ENCODE measurements at regions not wholly inside any gene's neighbourhood (a gene's known extent, or its start where the extent isn't known, plus 50 kb on each side); places are given as distances from the start of the nearest gene placed in this dataset.
"Not testable (repeated sequence)": the region's sequence is repeated elsewhere in the genome, so short reads cannot be mapped to it uniquely, and the experiment has no call there.

DNA sequence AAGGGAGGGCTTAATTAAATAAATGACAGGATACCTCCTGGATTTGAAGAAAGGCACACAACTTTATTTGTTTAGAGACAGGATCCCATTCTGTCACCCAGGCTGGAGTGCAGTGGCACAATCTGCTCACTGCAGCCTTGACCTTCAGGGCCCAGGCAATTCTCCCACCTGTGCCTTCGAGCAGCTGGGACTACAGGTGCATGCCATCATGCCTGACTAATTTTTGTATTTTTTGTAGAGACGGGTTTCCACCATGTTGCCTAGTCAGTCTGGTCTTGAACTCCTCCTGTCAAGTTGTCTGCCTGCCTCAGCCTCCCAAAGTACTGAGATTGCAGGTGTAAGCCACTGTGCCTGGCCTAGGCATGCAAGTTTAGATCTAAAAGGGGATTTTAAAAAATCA, 272.7 kb upstream of the MBL2 start:
- no peak overlapping the region for H3K4me3 Mint-ChIP-seq
- H3K36me3 Mint-ChIP-seq (ENCODE audit: low read depth): no peaks in the 10 kb centered on the region

GRCh38 chr10:53035823-53036222, 263.2 kb upstream of the MBL2 start:
- H3K27ac Mint-ChIP-seq; H3K9me3 ChIP-seq (ENCODE audit: control insufficient read depth, low read length); H3K9me3 Mint-ChIP-seq; H3K4me1 Mint-ChIP-seq; H3K36me3 Mint-ChIP-seq (ENCODE audit: low read depth); H3K27ac ChIP-seq (ENCODE audit: low read depth, low read length); H3K27me3 ChIP-seq (ENCODE audit: control insufficient read depth, insufficient read depth, low read length, poor library complexity, severe bottlenecking); H3K4me1 ChIP-seq (ENCODE audit: control insufficient read depth, insufficient read depth, low read length); H3K4me3 Mint-ChIP-seq; H3K9ac ChIP-seq (ENCODE audit: extremely low read depth, low read length, poor library complexity, severe bottlenecking); H3K4me3 ChIP-seq (ENCODE audit: low read length); H3K27me3 Mint-ChIP-seq (ENCODE audit: insufficient read depth); DNase-seq; H3K36me3 ChIP-seq (ENCODE audit: control insufficient read depth, insufficient read depth, low read length): not testable (repeated sequence)
- WGBS, 2 experiments (ENCODE audit: insufficient coverage in 1 of 2, insufficient read length in 1 of 2): 67 to 75% methylated on average over 1 to 5 of the region's 5 CpGs

More for the DNA sequence above, 272.7 kb upstream of the MBL2 start:
- Mint-ChIP-seq H3K27ac (no peak overlapping the region), H3K4me1 (peaks cover 4% of the 10 kb centered on the region), H3K27me3 (ENCODE audit: insufficient read depth) (no peaks in the 10 kb centered on the region), H3K9me3 (no peaks in the 10 kb centered on the region)
- Histone ChIP-seq H3K4me3 (ENCODE audit: low read length) (no peak overlapping the region), H3K4me1 (ENCODE audit: control insufficient read depth, insufficient read depth, low read length) (no peaks in the 10 kb centered on the region), H3K9me3 (ENCODE audit: control insufficient read depth, low read length) (no peaks in the 10 kb centered on the region), H3K27ac (ENCODE audit: low read depth, low read length) (no peak overlapping the region), H3K27me3 (ENCODE audit: control insufficient read depth, insufficient read depth, low read length, poor library complexity, severe bottlenecking) (no peaks in the 10 kb centered on the region), H3K9ac (ENCODE audit: extremely low read depth, low read length, poor library complexity, severe bottlenecking) (no peak overlapping the region), H3K36me3 (ENCODE audit: control insufficient read depth, insufficient read depth, low read length) (no peaks in the 10 kb centered on the region)
- no peak for DNase-seq
- 87 to 91% methylated on average over 2 of the region's 2 CpGs for WGBS, 2 experiments (ENCODE audit: insufficient coverage in 1 of 2, insufficient read length in 1 of 2)
- TF ChIP-seq CTCF (conservative IDR thresholded peaks at IDR 0.05): no peak

GRCh38 chr10:53033396-53033795, 260.8 kb upstream of the MBL2 start:
- no peak for DNase-seq
- H3K27ac ChIP-seq (ENCODE audit: low read depth, low read length): no peak overlapping the region
- no peaks in the 10 kb centered on the region for H3K4me1 ChIP-seq (ENCODE audit: control insufficient read depth, insufficient read depth, low read length)
- H3K9ac ChIP-seq (ENCODE audit: extremely low read depth, low read length, poor library complexity, severe bottlenecking): no peak overlapping the region
- H3K9me3 ChIP-seq (ENCODE audit: control insufficient read depth, low read length): no peaks in the 10 kb centered on the region
- H3K9me3 Mint-ChIP-seq: no peaks in the 10 kb centered on the region
- no peaks in the 10 kb centered on the region for H3K36me3 ChIP-seq (ENCODE audit: control insufficient read depth, insufficient read depth, low read length)
- no peak overlapping the region for H3K27ac Mint-ChIP-seq
- H3K36me3 Mint-ChIP-seq (ENCODE audit: low read depth): no peaks in the 10 kb centered on the region
- H3K27me3 ChIP-seq (ENCODE audit: control insufficient read depth, insufficient read depth, low read length, poor library complexity, severe bottlenecking): no peaks in the 10 kb centered on the region
- peaks cover 12% of the 10 kb centered on the region for H3K4me1 Mint-ChIP-seq
- H3K4me3 ChIP-seq (ENCODE audit: low read length): no peak overlapping the region
- 98% methylated on average over 2 of the region's 2 CpGs; no CpG with 5 or more reads in 1 of the 2 experiments for WGBS, 2 experiments (ENCODE audit: insufficient coverage in 1 of 2, insufficient read length in 1 of 2)
- no peak overlapping the region for H3K4me3 Mint-ChIP-seq
- H3K27me3 Mint-ChIP-seq (ENCODE audit: insufficient read depth): no peaks in the 10 kb centered on the region
- TF ChIP-seq CTCF (conservative IDR thresholded peaks at IDR 0.05): no peak

DNA sequence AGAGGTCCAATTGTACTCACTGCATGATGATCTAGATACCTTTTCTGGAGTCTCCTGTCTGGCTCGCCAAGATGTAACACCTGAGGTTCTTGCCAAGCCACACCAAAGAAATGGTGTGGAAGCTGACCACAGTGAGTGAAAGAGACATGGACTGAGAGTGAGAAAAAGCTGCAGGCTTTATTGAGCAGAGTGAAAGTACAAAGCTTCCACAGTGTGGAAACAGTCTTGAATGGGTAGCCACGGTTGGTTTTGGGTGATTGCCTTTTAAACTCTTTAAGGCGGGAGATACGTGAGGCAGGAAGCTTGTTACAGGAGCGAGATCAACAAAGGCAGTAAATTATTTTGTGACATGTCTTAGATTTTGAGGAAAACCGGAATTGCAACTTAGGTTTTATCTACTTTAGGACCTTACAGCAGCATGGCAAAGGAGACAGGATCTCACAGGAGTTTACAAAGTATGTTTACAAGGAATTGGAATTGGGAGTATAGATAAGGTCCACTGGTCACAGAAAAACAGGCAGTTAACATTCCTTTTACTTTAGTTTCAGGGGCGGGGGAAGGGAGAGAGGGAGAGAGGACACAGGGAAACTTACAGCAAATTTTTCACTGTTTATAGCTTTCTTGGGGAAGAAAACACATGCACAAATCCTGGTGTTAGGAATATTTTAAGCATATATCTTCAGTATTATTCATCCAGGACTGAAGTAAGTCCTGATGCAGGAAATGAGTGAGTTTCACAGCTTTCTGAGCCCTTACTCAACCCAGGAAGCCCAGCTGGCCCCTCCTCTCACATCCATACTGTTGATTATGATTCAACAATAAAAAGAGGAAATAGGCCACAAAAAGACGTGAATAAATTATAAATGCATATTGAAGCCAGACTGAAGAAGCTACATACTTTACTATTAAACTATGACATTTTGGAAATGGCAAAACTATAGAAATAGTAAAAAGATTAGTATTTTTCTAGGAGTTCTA, 257.6 kb upstream of the MBL2 start:
- not testable (repeated sequence) for H3K9me3 Mint-ChIP-seq; DNase-seq; H3K9ac ChIP-seq (ENCODE audit: extremely low read depth, low read length, poor library complexity, severe bottlenecking); H3K36me3 ChIP-seq (ENCODE audit: control insufficient read depth, insufficient read depth, low read length); H3K4me3 Mint-ChIP-seq; H3K27me3 ChIP-seq (ENCODE audit: control insufficient read depth, insufficient read depth, low read length, poor library complexity, severe bottlenecking); H3K27ac ChIP-seq (ENCODE audit: low read depth, low read length); H3K4me1 ChIP-seq (ENCODE audit: control insufficient read depth, insufficient read depth, low read length); H3K27me3 Mint-ChIP-seq (ENCODE audit: insufficient read depth); H3K9me3 ChIP-seq (ENCODE audit: control insufficient read depth, low read length); H3K36me3 Mint-ChIP-seq (ENCODE audit: low read depth)
- WGBS, 2 experiments (ENCODE audit: insufficient coverage in 1 of 2, insufficient read length in 1 of 2): 68 to 81% methylated on average over 6 to 7 of the region's 8 CpGs
- H3K4me3 ChIP-seq (ENCODE audit: low read length): peak overlapping the region; percentile 24
- peaks cover 16% of the 10 kb centered on the region for H3K4me1 Mint-ChIP-seq
- peak overlapping the region; percentile 83 for H3K27ac Mint-ChIP-seq

All from endodermal cell (in vitro differentiated cells).